A673 (cell line): ENCODE measurements at regions not wholly inside any gene's neighbourhood (a gene's known extent, or its start where the extent isn't known, plus 50 kb on each side); places are given as distances from the start of the nearest gene placed in this dataset.

Source experiments
- BruUV-seq: library from RNA; stranded (reverse); fragments of 400-500 nt; replicated peaks from 2 replicates; lab custom pipeline; 2021; lab: Mats Ljungman, UMichigan
- CTCF ChIA-PET: fragments of 300-600 bp; sonication (Branson Sonifier 250); formaldehyde crosslinking; loops from one replicate; lab custom pipeline; 2022; ENCODE audit warnings: antibody characterized with exemption; lab: Charles Lee
- POLR2A ChIA-PET: fragments of 300-600 bp; sonication (Branson Sonifier 250); formaldehyde crosslinking; loops from one replicate; lab custom pipeline; 2022; ENCODE audit warnings: antibody characterized with exemption; ENCODE audit not compliant: low non-redundant PET; lab: Charles Lee
- DNase-seq: peaks from one replicate; pipeline ENCODE4 v3.0.0-alpha.2; 2015; ENCODE audit warnings: low spot score
- H3K27ac ChIP-seq: fragments of 200-600 bp; sonication (generic); 2 replicates; pipeline ENCODE4 v1.5.1; 2016; ENCODE audit warnings: mixed run types, low read depth, mild to moderate bottlenecking, mixed read lengths, antibody characterized with exemption, low read length; ENCODE audit not compliant: poor library complexity, severe bottlenecking
- H3K27me3 ChIP-seq: fragments of 200-600 bp; sonication (generic); replicated peaks from 2 replicates; pipeline ENCODE4 v1.6.1; 2017; ENCODE audit warnings: mixed run types, low read depth, mild to moderate bottlenecking, mixed read lengths, antibody characterized with exemption, low read length; ENCODE audit not compliant: insufficient read depth, poor library complexity
- H3K36me3 ChIP-seq: fragments of 200-600 bp; sonication (generic); 2 replicates; pipeline ENCODE4 v1.6.1; 2016; ENCODE audit warnings: mixed run types, mild to moderate bottlenecking, mixed read lengths, antibody characterized with exemption, low read length; ENCODE audit not compliant: insufficient read depth, poor library complexity, severe bottlenecking
- H3K4me1 ChIP-seq: fragments of 200-600 bp; sonication (generic); 2 replicates; pipeline ENCODE4 v1.6.1; 2017; ENCODE audit warnings: mixed run types, mild to moderate bottlenecking, mixed read lengths, antibody characterized with exemption, low read length; ENCODE audit not compliant: insufficient read depth, poor library complexity, severe bottlenecking
- H3K4me3 ChIP-seq: fragments of 200-600 bp; sonication (generic); 2 replicates; pipeline ENCODE4 v1.5.1; 2016; ENCODE audit warnings: low read depth, mixed run types, mild to moderate bottlenecking, mixed read lengths, low read length; ENCODE audit not compliant: poor library complexity, severe bottlenecking
- H3K9me3 ChIP-seq: fragments of 200-600 bp; sonication (generic); 2 replicates; pipeline ENCODE4 v1.6.1; 2016; ENCODE audit warnings: mixed run types, low read depth, mild to moderate bottlenecking, mixed read lengths, antibody characterized with exemption, low read length; ENCODE audit not compliant: poor library complexity, severe bottlenecking
- CTCF ChIP-seq: fragments of 300-800, 200-600 bp; sonication (generic); conservative IDR thresholded peaks from 2 replicates; pipeline ENCODE4 v1.5.1; 2017; ENCODE audit warnings: low read depth, mild to moderate bottlenecking, antibody characterized with exemption, low read length, moderate library complexity, mixed read lengths
- EZH2 ChIP-seq: fragments of 200-600 bp; sonication (generic); IDR thresholded peaks from 2 replicates; pipeline ENCODE4 v1.6.1; 2017; ENCODE audit warnings: borderline replicate concordance, low read depth, mild to moderate bottlenecking, mixed read lengths, antibody characterized with exemption, low read length; ENCODE audit not compliant: poor library complexity, severe bottlenecking
- intact Hi-C: fragments of 100-400 bp; cut with micrococcal nuclease; formaldehyde crosslinking; loops from one replicate; pipeline ENCODE4 v1.10.0; 2022; ENCODE audit not compliant: unreplicated experiment

GRCh38 chr20:47428851-47429336, 72.4 kb upstream of the ZMYND8 start:
- intact Hi-C loops, result no loop called here
- no peak overlapping the region for H3K27ac ChIP-seq
- H3K36me3 ChIP-seq, result no peaks in the 10 kb centered on the region
- TF ChIP-seq CTCF (no peak), EZH2 (no peak)
- peaks cover 9% of the 10 kb centered on the region for H3K9me3 ChIP-seq
- ChIA-PET POLR2A (no interaction called here), CTCF (no interaction called here)
- no peaks in the 10 kb centered on the region for H3K27me3 ChIP-seq
- DNase-seq, result no peak
- BruUV-seq, result no TSS peak
- H3K4me1 ChIP-seq, result no peaks in the 10 kb centered on the region
- H3K4me3 ChIP-seq, result no peak overlapping the region

DNA sequence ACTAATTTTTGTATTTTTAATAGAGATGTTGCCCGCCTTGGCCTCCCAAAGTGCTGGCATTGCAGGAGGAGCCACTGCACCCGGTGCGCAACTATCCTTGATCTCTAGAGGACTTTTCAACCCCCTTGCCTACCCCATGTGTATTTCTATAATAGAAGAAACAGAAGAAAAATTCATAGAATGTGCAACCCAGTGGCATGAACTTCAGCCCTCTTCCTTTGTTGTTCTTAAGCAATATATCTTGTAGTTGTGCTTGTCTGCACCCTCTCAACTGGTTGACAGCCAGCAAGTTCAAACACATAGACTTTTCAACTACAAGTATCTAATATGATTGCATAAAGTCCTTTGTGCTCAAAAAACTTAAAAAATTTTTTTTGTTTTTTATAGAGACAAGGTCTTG, 72.3 kb upstream of the NCOA3 start:
- no peak for TF ChIP-seq EZH2
- no TSS peak for BruUV-seq
- no peak overlapping the region for H3K4me3 ChIP-seq
- H3K4me1 ChIP-seq, result no peaks in the 10 kb centered on the region
- ChIA-PET POLR2A (no interaction called here), CTCF (no interaction called here)
- no peaks in the 10 kb centered on the region for H3K36me3 ChIP-seq
- H3K27me3 ChIP-seq, result no peaks in the 10 kb centered on the region
- DNase-seq, result no peak
- H3K9me3 ChIP-seq, result peaks cover 9% of the 10 kb centered on the region
- intact Hi-C loops, result no loop called here
- H3K27ac ChIP-seq, result no peak overlapping the region

GRCh38 chr20:47430862-47431588, 70.7 kb upstream of the NCOA3 start:
- Histone ChIP-seq H3K4me1 (no peaks in the 10 kb centered on the region), H3K9me3 (peaks cover 9% of the 10 kb centered on the region), H3K4me3 (no peak overlapping the region), H3K27me3 (no peaks in the 10 kb centered on the region), H3K36me3 (no peaks in the 10 kb centered on the region), H3K27ac (no peak overlapping the region)
- BruUV-seq, result no TSS peak
- no peak for TF ChIP-seq EZH2
- no peak for TF ChIP-seq CTCF
- no peak for DNase-seq
- ChIA-PET POLR2A (interaction anchor here (0.6 kb wide), 1 partner anchor 48 kb away, joined by 7 read pairs; no protein-coding TSS in a partner anchor), CTCF (no interaction called here)
- intact Hi-C loops, result no loop called here
